ENCODE measurements at regions not wholly inside any gene's neighbourhood (a gene's known extent, or its start where the extent isn't known, plus 50 kb on each side); places are given as distances from the start of the nearest gene placed in this dataset.
"Not testable (repeated sequence)": the region's sequence is repeated elsewhere in the genome, so short reads cannot be mapped to it uniquely, and the experiment has no call there.

- DNase-seq (ENCODE audit: extremely low read depth, low read depth, low spot score): no peak
These were observed 254.9 kb downstream of the ERMARD start for GRCh38 chr6:170006071-170006899.

DNA sequence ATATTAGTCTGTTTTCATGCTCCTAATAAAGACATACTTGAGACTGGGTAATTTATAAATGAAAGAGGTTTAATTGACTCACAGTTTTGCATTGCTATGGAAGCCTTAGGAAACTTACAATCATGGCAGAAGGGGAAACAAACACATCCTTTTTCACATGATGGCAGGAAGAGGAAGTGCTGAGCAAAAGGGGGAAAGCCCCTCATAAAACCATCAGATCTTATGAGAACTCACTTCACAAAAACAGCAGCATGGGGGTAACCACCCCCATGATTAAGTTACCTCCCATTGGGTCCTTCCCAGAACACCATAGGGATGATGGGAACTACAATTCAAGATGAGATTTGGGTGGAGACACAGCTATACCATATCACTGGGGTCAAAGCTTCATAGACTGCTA is 254.2 kb downstream of the ERMARD start:
- no peak for DNase-seq (ENCODE audit: extremely low read depth, low read depth, low spot score)

- no peak for DNase-seq (ENCODE audit: extremely low read depth, low read depth, low spot score)
These were observed 253.3 kb downstream of the ERMARD start for GRCh38 chr6:170004585-170005210.

- DNase-seq (ENCODE audit: extremely low read depth, low read depth, low spot score): no peak
These were observed 252.2 kb downstream of the ERMARD start for GRCh38 chr6:170003451-170004160.

- no peak for DNase-seq (ENCODE audit: extremely low read depth, low read depth, low spot score)
These were observed 251.6 kb downstream of the ERMARD start for GRCh38 chr6:170003027-170003426.

DNA sequence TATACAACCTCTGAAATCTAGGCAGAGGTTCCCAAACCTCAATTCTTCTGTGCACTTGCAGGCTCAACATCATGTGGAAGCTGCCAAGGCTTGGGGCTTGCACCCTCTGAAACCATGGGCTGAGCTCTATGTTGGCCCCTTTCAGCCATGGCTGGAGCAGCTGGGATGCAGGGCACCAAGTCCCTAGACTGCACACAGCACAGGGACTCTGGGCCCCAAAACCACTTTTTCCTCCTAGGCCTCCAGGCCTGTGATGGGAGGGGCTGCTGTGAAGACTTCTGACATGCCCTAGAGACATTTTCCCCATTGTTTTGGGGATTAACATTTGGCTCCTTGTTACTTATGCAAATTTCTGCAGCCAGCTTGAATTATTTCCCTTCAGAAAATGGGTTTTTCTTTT is 250.4 kb downstream of the ERMARD start:
- not testable (repeated sequence) for DNase-seq (ENCODE audit: extremely low read depth, low read depth, low spot score)

GRCh38 chr6:170000071-170000843 is 248.8 kb downstream of the ERMARD start:
- no peak for DNase-seq (ENCODE audit: extremely low read depth, low read depth, low spot score)

DNA sequence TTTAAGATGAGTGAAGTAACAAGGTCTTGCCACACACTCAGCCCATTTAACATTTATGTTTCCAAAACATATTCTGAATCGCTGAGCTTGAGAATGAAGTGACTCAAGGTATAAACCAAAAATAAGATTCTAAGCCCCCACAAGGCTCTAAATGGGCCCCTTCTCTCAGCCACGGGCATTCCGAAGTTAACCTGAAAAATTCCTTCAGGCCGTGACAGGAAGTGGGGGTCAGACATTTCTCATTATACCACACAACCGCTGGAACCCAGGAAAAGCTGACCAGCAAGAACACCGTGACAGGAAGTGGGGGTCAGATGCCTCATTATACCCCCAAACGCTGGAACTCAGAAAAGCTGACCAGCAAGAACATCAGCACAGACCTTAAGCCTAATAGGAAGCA is 247.9 kb downstream of the ERMARD start:
- DNase-seq (ENCODE audit: extremely low read depth, low read depth, low spot score): no peak

DNA sequence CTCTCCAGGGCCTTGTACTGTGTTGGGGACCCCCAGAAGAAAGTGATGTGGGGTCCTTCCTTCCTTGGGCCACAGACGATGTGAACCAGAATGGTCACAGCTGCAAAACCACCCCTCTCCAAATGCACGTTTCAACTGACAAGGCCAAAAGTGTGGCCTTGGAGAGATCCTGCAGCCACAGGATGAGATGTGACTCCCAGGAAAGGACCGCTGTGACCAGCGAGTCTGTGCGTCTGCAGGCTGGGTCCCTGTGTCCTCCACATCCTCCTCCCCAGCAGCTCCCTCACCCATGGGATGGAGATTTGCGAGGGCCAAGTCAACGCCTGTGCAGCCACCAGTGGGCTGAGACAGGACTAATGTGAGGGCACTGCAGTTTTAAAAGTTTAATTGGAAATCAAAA is 247.0 kb downstream of the ERMARD start:
- DNase-seq (ENCODE audit: extremely low read depth, low read depth, low spot score): no peak

DNA sequence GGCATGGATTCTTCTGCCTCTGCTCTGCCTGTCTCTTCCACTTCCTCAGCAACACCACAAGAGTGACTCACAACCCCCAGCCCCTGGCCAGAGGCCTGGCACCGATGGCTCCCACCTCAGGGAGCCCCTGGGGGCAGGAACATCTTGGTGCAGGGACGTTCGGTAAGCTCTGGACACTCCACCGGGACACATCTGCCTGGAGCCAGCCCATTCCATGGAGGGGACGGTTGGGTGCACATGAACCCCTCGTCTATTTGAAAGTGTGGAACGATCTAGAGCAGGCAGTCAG is 246.5 kb downstream of the ERMARD start:
- DNase-seq (ENCODE audit: extremely low read depth, low read depth, low spot score): no peak

- no peak for DNase-seq (ENCODE audit: extremely low read depth, low read depth, low spot score)
These were observed 245.9 kb downstream of the ERMARD start for GRCh38 chr6:169997187-169997929.

DNA sequence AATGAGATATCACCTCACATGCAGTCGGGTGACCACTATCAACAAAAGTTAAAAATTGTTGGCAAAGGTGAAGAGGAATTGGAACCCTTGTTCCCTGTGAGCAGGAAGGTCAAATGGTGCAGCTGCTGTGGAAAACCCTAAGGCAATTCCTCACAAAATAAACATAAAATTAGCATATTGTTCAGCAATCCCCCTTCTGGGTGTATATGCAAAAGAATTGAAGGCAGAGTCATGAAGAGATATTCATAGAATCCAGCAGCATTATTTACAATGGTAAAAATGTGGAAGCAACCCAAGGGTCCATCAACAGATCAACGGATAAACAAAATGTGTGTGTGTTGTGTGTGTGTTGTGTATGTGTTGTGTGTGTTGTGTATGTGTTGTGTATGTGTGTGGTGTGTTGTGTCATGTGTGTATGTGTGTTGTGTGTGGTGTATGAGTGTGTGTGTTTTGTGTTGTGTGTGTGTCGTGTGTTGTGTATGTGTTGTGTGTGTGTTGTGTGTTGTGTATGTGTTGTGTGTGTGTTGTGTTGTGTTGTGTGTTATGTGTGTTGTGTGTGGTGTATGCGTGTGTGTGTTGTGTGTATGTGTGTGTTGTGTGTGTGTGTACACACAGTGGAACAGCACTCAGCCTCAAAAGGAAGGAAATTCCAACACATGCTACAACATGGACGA is 245.1 kb downstream of the ERMARD start:
- DNase-seq (ENCODE audit: extremely low read depth, low read depth, low spot score): no peak

GRCh38 chr6:169994739-169995138 is 243.3 kb downstream of the ERMARD start:
- DNase-seq (ENCODE audit: extremely low read depth, low read depth, low spot score): no peak

- no peak for DNase-seq (ENCODE audit: extremely low read depth, low read depth, low spot score)
These were observed 242.5 kb downstream of the ERMARD start for GRCh38 chr6:169993861-169994481.

GRCh38 chr6:169991913-169992312 is 240.5 kb downstream of the ERMARD start:
- DNase-seq (ENCODE audit: extremely low read depth, low read depth, low spot score): no peak

GRCh38 chr6:169991031-169991390 is 239.6 kb downstream of the ERMARD start:
- DNase-seq (ENCODE audit: extremely low read depth, low read depth, low spot score): no peak

- no peak for DNase-seq (ENCODE audit: extremely low read depth, low read depth, low spot score)
These were observed 238.9 kb downstream of the ERMARD start for GRCh38 chr6:169990095-169991030.

- no peak for DNase-seq (ENCODE audit: extremely low read depth, low read depth, low spot score)
These were observed 238.2 kb downstream of the ERMARD start for GRCh38 chr6:169989594-169989993.

Data from glomerular endothelial cell (primary cell).